Dendritic cell treated with granulocyte-macrophage colony-stimulating factor and Interleukin-4, amounts not matched to agents 40 ng/mL and 50 ng/mL, for 4 days (primary cell): ENCODE measurements at regions not wholly inside any gene's neighbourhood (a gene's known extent, or its start where the extent isn't known, plus 50 kb on each side); places are given as distances from the start of the nearest gene placed in this dataset.
A peak's percentile ranks its signal among the peaks of the same experiment; 100 is the strongest.

Experiments used
- H3K27ac Mint-ChIP-seq: one replicate; pipeline ENCODE4 v1.8.0; 2022; ENCODE audit warnings: mild to moderate bottlenecking, mixed read lengths
- H3K27me3 Mint-ChIP-seq: one replicate; pipeline ENCODE4 v1.8.0; 2022; ENCODE audit warnings: mild to moderate bottlenecking, mixed read lengths
- H3K36me3 Mint-ChIP-seq: one replicate; pipeline ENCODE4 v1.8.0; 2022; ENCODE audit warnings: low read depth, mixed read lengths
- H3K4me1 Mint-ChIP-seq: one replicate; pipeline ENCODE4 v1.8.0; 2022; ENCODE audit warnings: low read depth, mixed read lengths
- H3K4me3 Mint-ChIP-seq: one replicate; pipeline ENCODE4 v1.8.0; 2022; ENCODE audit warnings: mild to moderate bottlenecking, moderate library complexity, mixed read lengths
- H3K9me3 Mint-ChIP-seq: one replicate; pipeline ENCODE4 v1.8.0; 2022; ENCODE audit warnings: mixed read lengths
- intact Hi-C: fragments of 100-400 bp; cut with micrococcal nuclease; formaldehyde crosslinking; loops from one replicate; pipeline ENCODE4 v1.15.0; 2022

DNA sequence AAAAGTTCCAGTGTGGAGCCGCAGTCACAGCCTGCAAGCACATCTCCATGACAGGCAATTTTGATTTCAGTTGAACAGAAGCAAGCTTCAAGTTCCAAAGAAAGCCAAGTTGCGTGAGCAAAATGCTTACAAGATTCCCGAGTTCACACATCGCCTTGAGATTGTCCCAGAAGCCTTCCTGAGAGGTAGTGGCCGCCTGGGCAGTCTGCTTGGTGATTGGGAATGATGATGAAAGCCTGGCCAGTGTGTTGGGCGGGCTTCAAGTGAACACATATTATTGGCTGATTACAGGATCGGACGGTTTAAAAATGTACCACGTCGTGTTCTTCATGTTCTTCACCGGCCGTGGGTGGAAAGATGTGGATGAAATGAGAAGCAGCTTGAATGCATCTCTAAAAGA lies 185.5 kb downstream of the FOXL1 start:
- H3K4me3 Mint-ChIP-seq = no peak overlapping the region
- H3K4me1 Mint-ChIP-seq = no peaks in the 10 kb centered on the region
- peaks cover 29% of the 10 kb centered on the region for H3K27me3 Mint-ChIP-seq
- intact Hi-C loops = no loop called here
- no peaks in the 10 kb centered on the region for H3K9me3 Mint-ChIP-seq
- no peak overlapping the region for H3K27ac Mint-ChIP-seq
- no peaks in the 10 kb centered on the region for H3K36me3 Mint-ChIP-seq

DNA sequence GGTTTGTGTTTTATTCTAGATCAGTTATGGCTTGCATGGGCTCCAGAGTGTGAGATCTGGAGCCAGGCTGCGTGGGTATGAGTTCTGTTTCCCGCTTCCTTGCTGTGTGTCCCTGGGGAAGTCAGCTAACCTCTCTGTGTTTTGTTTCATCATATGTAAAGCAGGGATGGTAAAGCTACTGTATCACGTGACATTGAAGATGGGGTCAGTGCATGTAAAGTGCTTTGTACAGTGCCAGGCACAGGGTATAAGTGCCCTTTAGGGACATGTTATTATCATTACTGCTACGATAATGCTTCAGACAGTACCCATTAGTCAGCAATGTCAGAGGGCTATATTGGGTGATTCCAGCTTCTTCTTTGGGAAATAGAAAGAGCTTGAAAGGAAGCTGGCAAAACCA lies 186.2 kb downstream of the FOXL1 start:
- no peaks in the 10 kb centered on the region for H3K9me3 Mint-ChIP-seq
- H3K4me3 Mint-ChIP-seq = no peak overlapping the region
- H3K27ac Mint-ChIP-seq = no peak overlapping the region
- no peaks in the 10 kb centered on the region for H3K4me1 Mint-ChIP-seq
- no peaks in the 10 kb centered on the region for H3K36me3 Mint-ChIP-seq
- intact Hi-C loops = no loop called here
- H3K27me3 Mint-ChIP-seq = peaks cover 27% of the 10 kb centered on the region

DNA sequence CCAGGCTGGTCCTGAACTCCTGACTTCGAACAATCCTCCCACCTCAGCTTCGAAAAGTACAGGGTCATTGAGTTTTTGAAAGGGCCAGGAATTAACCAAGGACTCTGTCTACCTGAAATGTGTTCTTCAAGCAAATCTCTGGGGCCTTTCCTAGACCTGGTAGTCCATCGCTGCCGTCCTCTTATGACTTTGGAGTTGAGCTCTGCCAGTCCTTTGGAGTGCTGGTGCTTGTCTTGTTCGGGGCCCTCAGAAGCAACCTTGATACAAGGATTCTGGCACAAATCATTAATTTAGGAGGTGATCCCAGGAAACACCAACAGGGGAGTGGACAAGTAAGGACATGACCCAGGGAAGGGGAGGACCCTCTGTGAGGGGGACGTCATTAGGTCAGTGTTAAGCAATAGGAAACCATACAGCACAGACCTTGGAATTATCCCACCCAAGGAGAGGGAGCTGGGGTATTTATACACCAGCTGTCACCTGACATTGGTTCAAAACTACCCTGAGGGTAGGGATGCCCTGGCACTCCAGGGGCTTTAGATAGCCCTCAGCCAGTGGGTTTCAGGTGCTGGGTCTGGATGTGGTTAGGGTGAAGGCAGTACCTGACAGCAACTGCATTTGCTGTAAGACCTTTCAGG lies 187.2 kb downstream of the FOXL1 start:
- H3K27ac Mint-ChIP-seq = no peak overlapping the region
- intact Hi-C loops = no loop called here
- H3K36me3 Mint-ChIP-seq = no peaks in the 10 kb centered on the region
- peaks cover 23% of the 10 kb centered on the region for H3K27me3 Mint-ChIP-seq
- H3K4me3 Mint-ChIP-seq = peak overlapping the region; percentile 18
- H3K4me1 Mint-ChIP-seq = no peaks in the 10 kb centered on the region
- no peaks in the 10 kb centered on the region for H3K9me3 Mint-ChIP-seq

DNA sequence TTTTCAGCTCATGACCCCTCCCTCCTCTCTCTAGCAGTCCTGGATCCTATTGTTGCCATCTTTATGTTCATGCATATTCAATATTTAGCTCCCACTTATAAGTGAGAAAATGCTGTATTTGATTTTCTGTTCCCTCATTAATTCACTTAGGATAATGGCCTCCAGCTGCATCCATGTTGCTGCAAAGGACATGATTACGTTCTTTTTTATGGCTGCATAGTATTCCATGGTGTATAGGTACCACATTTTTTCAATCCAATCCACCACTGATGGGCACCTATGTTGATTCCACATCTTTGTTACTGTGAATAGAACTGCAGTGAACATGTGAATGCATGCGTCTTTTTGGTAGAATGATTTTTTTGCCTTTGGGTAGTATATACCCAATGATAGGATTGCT lies 188.4 kb downstream of the FOXL1 start:
- Mint-ChIP-seq H3K4me3 (no peak overlapping the region), H3K27ac (no peak overlapping the region), H3K4me1 (no peaks in the 10 kb centered on the region), H3K36me3 (no peaks in the 10 kb centered on the region), H3K9me3 (no peaks in the 10 kb centered on the region), H3K27me3 (peaks cover 17% of the 10 kb centered on the region)
- intact Hi-C loops = no loop called here

DNA sequence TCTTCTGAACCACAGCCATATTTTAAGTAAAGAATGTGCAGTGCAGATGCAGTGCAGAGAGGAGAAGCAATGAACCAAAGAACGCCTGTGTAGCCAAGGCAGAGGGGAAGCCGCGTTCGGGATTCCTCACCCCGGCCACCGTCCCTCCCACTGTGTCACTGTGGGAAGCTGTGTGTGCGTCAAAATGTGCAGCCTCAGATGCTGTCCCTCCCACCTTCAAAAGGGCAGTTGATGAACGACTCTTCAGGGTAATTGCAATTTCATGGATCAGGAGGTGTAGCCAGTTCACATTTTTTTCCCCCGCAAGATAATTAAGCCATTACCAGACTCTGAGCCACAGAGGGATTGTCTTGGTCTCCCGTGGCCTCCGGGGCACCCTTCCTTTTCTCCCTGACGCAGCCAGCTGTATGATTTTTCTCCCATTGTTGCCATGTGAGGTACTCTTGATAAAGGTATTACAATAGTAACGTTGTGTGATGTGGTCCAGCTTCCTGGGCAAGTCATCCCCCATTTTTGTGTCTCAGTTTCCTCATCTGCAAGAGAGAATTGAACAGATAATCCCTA lies 190.0 kb downstream of the FOXL1 start:
- Mint-ChIP-seq H3K27ac (no peak overlapping the region), H3K4me3 (no peak overlapping the region), H3K36me3 (no peaks in the 10 kb centered on the region), H3K4me1 (no peaks in the 10 kb centered on the region), H3K27me3 (peaks cover 17% of the 10 kb centered on the region), H3K9me3 (no peaks in the 10 kb centered on the region)
- intact Hi-C loops = no loop called here

DNA sequence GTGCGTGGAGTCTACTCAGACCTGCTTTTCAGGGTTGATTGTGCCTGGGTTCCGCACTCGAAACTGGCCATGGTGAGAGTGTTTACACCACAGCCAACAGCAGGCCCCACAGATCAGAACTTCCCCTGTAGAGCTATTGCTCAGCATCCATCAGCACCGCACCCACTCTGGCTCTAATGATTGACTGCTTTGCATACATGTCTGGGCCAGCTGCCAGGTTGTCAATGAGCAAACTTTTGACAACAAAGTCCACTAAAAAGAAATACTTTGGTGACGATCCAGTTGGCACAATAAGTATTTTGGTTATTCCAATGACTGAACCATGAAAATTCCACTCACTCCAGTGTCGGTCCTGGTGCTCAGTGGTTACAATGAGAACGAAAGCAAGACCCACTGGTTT lies 190.7 kb downstream of the FOXL1 start:
- Mint-ChIP-seq H3K27me3 (peaks cover 17% of the 10 kb centered on the region), H3K27ac (no peak overlapping the region), H3K9me3 (no peaks in the 10 kb centered on the region), H3K4me3 (no peak overlapping the region), H3K36me3 (no peaks in the 10 kb centered on the region), H3K4me1 (no peaks in the 10 kb centered on the region)
- intact Hi-C loops = no loop called here

DNA sequence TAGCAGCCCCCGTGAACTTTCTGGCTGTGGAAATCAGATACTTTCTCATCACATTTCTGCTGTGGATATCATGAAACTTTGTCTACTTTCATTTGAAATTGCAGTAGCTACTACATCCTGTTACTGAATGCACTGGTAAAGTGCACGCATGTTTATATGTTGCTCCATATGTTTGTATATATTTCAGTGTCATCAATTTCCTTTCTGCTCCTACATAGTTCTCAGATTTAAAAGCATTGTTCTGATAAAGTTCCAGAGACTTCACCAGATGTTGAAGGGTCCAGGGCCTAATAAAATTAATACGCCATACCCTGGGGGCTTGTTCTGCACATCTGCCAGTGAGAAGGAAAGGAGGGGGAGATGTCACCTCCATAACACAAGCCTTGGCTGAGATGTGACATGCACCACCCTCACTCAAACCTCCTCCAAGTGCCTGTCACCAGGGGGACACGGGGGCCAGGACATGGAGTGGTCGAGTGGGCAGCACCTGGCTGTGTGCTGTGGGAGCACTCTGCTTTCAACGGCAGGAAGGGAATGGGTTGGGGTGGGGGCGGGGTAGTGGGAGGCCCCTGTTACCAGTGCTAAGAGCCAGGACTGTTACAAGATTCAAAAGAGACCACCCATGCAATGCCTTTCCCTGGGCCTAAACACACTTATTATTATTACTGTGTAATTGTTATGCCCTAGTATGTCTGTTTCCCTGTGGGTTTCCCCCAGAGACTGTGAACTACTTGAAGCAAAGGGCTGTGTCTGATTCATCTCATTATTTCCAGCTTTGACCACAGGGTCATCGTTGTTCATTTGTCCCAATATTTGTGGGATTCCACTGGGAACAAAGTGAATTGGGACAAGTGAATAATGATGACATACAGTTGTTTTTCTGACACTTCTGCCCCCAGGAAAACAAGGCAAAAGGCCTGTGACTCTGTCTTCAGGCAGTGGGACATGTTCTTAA lies 193.4 kb downstream of the FOXL1 start:
- no peaks in the 10 kb centered on the region for H3K36me3 Mint-ChIP-seq
- no peaks in the 10 kb centered on the region for H3K9me3 Mint-ChIP-seq
- H3K27me3 Mint-ChIP-seq = peaks cover 13% of the 10 kb centered on the region
- intact Hi-C loops = no loop called here
- no peak overlapping the region for H3K4me3 Mint-ChIP-seq
- no peak overlapping the region for H3K27ac Mint-ChIP-seq
- H3K4me1 Mint-ChIP-seq = no peaks in the 10 kb centered on the region

DNA sequence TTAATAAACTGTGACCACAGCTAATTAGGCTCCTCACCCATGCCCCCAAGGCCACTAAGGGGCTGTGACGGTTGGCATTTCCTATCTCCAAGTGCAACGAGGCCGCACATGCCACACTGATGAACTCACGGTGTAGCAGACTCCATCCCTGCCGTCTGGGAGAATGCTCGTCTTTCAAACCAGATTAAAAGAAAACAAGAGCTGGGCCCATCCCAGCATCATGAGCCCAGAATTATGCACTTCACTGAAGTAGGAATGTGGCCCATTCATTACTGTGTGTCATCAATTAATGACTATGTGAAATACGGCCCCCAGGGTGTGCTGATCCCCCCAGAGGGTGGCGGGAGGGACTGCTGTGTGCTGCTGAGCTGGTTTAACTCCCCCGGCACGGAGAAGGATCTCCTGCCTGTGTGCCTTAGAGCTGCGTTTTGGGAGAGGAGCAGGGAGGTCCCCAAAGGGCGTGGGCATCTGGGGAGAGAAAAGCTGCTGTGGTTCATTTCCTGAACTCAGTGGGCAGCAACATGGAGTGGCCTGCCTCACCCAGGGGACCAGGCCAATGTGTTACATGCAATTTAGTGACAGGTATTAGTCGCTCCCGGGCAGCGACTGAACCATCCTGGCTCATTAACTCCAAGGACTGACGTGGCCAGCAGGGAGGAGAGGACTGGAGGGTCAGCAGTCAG lies 194.5 kb downstream of the FOXL1 start:
- Mint-ChIP-seq H3K4me1 (no peaks in the 10 kb centered on the region), H3K4me3 (no peak overlapping the region), H3K9me3 (no peaks in the 10 kb centered on the region), H3K27me3 (peaks cover 14% of the 10 kb centered on the region), H3K36me3 (no peaks in the 10 kb centered on the region), H3K27ac (no peak overlapping the region)
- intact Hi-C loops = no loop called here

DNA sequence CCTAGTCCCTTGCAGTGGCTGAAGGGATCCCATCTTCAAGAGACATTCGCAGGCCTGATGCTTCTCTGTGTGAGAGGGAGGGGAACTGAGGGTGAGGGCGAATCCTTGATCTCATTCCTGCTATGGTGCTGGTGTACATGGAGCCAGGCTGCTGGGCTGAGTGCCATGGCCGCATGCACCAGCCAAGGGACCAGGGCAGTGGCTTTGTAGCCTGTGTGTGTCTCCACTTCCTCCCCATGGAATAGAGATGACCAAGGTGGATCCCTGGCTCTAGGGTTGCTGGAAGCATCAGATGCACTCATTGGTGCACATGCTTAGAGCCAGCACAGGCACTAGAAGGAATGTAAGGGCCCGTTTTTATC lies 195.0 kb downstream of the FOXL1 start:
- Mint-ChIP-seq H3K27ac (no peak overlapping the region), H3K27me3 (peaks cover 16% of the 10 kb centered on the region), H3K4me1 (no peaks in the 10 kb centered on the region), H3K4me3 (no peak overlapping the region), H3K9me3 (no peaks in the 10 kb centered on the region), H3K36me3 (no peaks in the 10 kb centered on the region)
- intact Hi-C loops = no loop called here

DNA sequence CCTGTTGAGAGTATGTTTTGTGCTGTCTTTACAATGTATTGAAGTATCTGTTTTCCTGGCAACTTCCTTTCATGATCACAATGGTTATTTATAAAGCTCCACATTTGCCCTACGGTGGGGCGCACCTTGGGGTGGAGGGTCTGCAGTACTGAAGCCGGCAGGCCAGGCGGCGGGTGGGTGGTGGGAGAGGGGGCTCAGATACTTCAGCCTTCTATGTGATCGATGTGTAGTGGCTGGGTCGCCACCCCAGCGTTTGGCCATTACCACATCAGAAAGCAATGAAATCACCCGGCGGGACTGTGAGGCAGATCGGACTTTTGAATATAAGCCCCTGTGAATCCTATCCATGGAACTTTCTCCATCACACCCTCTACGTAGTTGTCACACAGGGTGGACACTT lies 196.6 kb downstream of the FOXL1 start:
- intact Hi-C loops = no loop called here

DNA sequence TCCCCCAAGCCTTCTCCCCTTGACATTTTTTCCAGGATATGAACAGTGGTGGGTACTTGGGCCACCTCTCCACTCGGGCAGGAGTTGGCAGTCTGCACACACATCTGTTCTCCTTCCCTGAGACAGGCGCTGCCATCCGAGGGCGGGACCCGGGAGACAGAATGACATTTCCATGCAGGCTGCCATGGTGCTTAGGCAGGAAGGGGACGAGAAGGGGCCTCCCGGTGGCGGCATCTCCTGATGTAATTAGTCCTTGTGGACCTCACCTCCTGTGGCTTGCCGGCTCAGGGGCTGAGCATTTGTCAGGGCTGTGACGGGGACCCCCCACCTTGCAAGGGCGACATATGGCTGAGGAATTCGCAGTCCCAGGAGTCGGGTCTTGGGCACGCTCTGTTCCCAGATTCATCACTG lies 197.2 kb downstream of the FOXL1 start:
- intact Hi-C loops = no loop called here
- Mint-ChIP-seq H3K4me3 (no peak overlapping the region), H3K27ac (no peak overlapping the region), H3K36me3 (no peaks in the 10 kb centered on the region), H3K27me3 (peaks cover 15% of the 10 kb centered on the region), H3K4me1 (no peaks in the 10 kb centered on the region), H3K9me3 (no peaks in the 10 kb centered on the region)

More for the DNA sequence above, 196.6 kb downstream of the FOXL1 start:
- Mint-ChIP-seq H3K9me3 (no peaks in the 10 kb centered on the region), H3K36me3 (no peaks in the 10 kb centered on the region), H3K27ac (no peak overlapping the region), H3K27me3 (peaks cover 15% of the 10 kb centered on the region), H3K4me3 (no peak overlapping the region), H3K4me1 (no peaks in the 10 kb centered on the region)

DNA sequence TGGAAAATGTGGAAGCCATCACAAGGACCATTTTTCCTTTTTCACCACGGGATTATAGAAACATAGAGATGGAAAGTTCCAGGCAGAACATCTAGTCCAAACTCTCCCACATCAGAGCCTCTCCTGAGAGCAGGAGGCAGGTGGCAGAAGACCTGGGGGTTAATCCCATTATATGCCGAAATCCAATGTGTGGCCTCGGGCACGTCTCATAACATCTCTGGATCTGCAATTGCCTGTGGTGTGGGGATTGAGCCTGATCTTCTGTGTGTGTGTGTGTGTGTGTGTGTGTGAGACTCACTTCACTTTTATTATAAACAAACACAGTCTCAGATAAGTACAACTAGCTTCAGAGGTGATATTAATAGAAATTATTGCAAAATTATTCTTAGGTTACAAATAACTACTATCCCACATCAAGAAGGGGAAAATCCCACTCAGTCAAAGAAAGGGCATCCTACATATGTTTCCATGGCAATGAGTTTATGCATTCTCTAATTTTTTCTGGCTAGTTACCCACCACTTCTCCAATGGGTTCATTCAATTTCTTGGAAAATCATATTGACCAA lies 199.1 kb downstream of the FOXL1 start:
- intact Hi-C loops = no loop called here
- Mint-ChIP-seq H3K36me3 (no peaks in the 10 kb centered on the region), H3K4me3 (no peak overlapping the region), H3K27me3 (peaks cover 15% of the 10 kb centered on the region), H3K27ac (no peak overlapping the region), H3K9me3 (no peaks in the 10 kb centered on the region), H3K4me1 (no peaks in the 10 kb centered on the region)

DNA sequence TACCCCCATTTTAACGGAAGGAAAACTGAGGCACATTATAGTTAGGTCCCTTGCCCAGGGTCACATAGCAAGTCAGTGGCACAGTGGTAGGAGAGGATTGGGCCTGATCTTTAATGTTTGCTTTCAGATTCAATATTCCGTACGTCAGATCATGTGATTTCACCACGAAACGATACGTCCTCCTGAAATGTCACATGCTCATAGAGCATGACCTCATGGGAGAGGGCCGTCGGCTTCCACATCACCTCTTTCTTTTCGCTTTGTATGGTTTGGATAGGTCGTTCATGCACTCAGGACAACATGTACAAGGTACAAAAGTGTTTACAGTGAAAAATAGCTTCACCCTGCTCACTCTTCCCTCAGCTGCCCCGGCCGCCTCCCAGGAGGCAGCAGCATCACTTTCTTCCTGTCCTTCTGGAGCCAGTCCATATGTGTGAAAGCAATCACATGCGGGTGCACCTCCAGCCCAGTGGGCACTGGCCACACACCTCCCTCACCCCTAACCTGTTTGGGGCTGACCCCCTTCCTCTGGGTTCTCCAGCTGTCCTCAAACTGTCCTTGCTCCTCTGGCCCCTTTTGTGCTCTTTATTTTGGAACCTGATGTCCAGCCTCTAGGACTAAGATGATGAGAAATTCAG lies 199.9 kb downstream of the FOXL1 start:
- H3K4me3 Mint-ChIP-seq = no peak overlapping the region
- H3K4me1 Mint-ChIP-seq = no peaks in the 10 kb centered on the region
- intact Hi-C loops = no loop called here
- no peaks in the 10 kb centered on the region for H3K36me3 Mint-ChIP-seq
- H3K27me3 Mint-ChIP-seq = peaks cover 13% of the 10 kb centered on the region
- no peak overlapping the region for H3K27ac Mint-ChIP-seq
- H3K9me3 Mint-ChIP-seq = no peaks in the 10 kb centered on the region
